Type B pancreatic cell (in vitro differentiated cells): ENCODE measurements at regions not wholly inside any gene's neighbourhood (a gene's known extent, or its start where the extent isn't known, plus 50 kb on each side); places are given as distances from the start of the nearest gene placed in this dataset.

Experiments
- DNase-seq: peaks from one replicate; pipeline ENCODE4 v3.0.0; 2021; ENCODE audit warnings: mixed read lengths; ENCODE audit not compliant: unreplicated experiment; ENCODE audit errors: extremely low spot score
- H3K27ac Mint-ChIP-seq: 2 replicates; pipeline ENCODE4 v1.8.0; 2021; ENCODE audit warnings: mild to moderate bottlenecking, mixed read lengths
- H3K27me3 Mint-ChIP-seq: 2 replicates; pipeline ENCODE4 v1.8.0; 2021; ENCODE audit warnings: mixed read lengths
- H3K36me3 Mint-ChIP-seq: 2 replicates; pipeline ENCODE4 v1.8.0; 2021; ENCODE audit warnings: mixed read lengths
- H3K4me1 Mint-ChIP-seq: one replicate; pipeline ENCODE4 v1.8.0; 2021; ENCODE audit warnings: mixed read lengths; ENCODE audit not compliant: unreplicated experiment
- H3K4me3 Mint-ChIP-seq: 2 replicates; pipeline ENCODE4 v1.8.0; 2021; ENCODE audit warnings: mild to moderate bottlenecking, mixed read lengths
- H3K9me3 Mint-ChIP-seq: 2 replicates; pipeline ENCODE4 v1.8.0; 2021; ENCODE audit warnings: mixed read lengths
- TF ChIP-seq, protein P1 (sequence below): fragments of 200-600 bp; sonication (generic); conservative IDR thresholded peaks from 2 replicates; pipeline ENCODE4 v1.5.0; 2021; ENCODE audit warnings: antibody characterized with exemption, mild to moderate bottlenecking

- peak overlapping the region; percentile 64 for H3K4me3 Mint-ChIP-seq
- H3K27me3 Mint-ChIP-seq: no peaks in the 10 kb centered on the region
- peak overlapping the region; percentile 93 for H3K27ac Mint-ChIP-seq
- H3K4me1 Mint-ChIP-seq: peaks cover 12% of the 10 kb centered on the region
- no peak for DNase-seq
- H3K9me3 Mint-ChIP-seq: peaks cover 6% of the 10 kb centered on the region
- TF ChIP-seq, protein P1, sequence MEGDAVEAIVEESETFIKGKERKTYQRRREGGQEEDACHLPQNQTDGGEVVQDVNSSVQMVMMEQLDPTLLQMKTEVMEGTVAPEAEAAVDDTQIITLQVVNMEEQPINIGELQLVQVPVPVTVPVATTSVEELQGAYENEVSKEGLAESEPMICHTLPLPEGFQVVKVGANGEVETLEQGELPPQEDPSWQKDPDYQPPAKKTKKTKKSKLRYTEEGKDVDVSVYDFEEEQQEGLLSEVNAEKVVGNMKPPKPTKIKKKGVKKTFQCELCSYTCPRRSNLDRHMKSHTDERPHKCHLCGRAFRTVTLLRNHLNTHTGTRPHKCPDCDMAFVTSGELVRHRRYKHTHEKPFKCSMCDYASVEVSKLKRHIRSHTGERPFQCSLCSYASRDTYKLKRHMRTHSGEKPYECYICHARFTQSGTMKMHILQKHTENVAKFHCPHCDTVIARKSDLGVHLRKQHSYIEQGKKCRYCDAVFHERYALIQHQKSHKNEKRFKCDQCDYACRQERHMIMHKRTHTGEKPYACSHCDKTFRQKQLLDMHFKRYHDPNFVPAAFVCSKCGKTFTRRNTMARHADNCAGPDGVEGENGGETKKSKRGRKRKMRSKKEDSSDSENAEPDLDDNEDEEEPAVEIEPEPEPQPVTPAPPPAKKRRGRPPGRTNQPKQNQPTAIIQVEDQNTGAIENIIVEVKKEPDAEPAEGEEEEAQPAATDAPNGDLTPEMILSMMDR: no peak
- peaks cover 3% of the 10 kb centered on the region for H3K36me3 Mint-ChIP-seq
Observed at GRCh38 chr1:81695741-81696140, 105.0 kb upstream of the ADGRL2 start.

- Mint-ChIP-seq H3K27me3 (no peaks in the 10 kb centered on the region), H3K4me1 (peaks cover 32% of the 10 kb centered on the region), H3K9me3 (peaks cover 13% of the 10 kb centered on the region), H3K4me3 (no peak overlapping the region), H3K36me3 (peaks cover 9% of the 10 kb centered on the region), H3K27ac (no peak overlapping the region)
- no peak for DNase-seq
- TF ChIP-seq, protein P1: no peak
Observed at GRCh38 chr1:81693316-81693715, 107.4 kb upstream of the ADGRL2 start.

GRCh38 chr1:81690676-81691453 is 109.9 kb upstream of the ADGRL2 start:
- TF ChIP-seq, protein P1: no peak
- Mint-ChIP-seq H3K4me3 (peak overlapping the region; percentile 42), H3K9me3 (peaks cover 28% of the 10 kb centered on the region), H3K36me3 (peaks cover 19% of the 10 kb centered on the region), H3K4me1 (peaks cover 28% of the 10 kb centered on the region), H3K27me3 (no peaks in the 10 kb centered on the region), H3K27ac (peak overlapping the region; percentile 85)
- no peak for DNase-seq

- H3K4me1 Mint-ChIP-seq: peaks cover 27% of the 10 kb centered on the region
- TF ChIP-seq, protein P1: no peak
- H3K27me3 Mint-ChIP-seq: no peaks in the 10 kb centered on the region
- H3K9me3 Mint-ChIP-seq: peaks cover 34% of the 10 kb centered on the region
- DNase-seq: no peak
- peak overlapping the region; percentile 59 for H3K4me3 Mint-ChIP-seq
- peak overlapping the region; percentile 85 for H3K27ac Mint-ChIP-seq
- peaks cover 25% of the 10 kb centered on the region for H3K36me3 Mint-ChIP-seq
Observed at GRCh38 chr1:81689531-81689941, 111.2 kb upstream of the ADGRL2 start.

DNA sequence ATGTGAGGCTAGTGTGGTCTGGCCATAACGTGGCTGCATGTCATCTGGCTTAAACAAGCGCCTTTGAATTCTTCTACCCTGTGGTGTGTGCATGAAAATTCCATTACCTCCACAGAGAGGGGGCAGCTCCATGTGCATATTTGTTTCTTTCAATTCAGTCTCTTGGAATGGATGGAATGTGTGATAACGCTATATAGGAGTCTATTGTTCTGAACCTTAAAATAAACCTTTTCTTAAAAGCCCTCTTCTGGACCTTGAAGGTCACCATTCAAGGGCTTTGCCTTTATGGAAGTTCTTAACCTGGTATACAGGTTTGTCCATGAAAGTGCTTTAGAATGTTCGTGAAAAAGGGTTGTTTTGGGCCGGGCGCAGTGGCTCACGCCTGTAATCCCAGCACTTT is 118.2 kb upstream of the ADGRL2 start:
- Mint-ChIP-seq H3K4me3 (no peak overlapping the region), H3K27me3 (no peaks in the 10 kb centered on the region), H3K27ac (peak overlapping the region; percentile 86), H3K4me1 (peaks cover 44% of the 10 kb centered on the region), H3K36me3 (peaks cover 15% of the 10 kb centered on the region), H3K9me3 (peaks cover 28% of the 10 kb centered on the region)
- TF ChIP-seq, protein P1: no peak
- DNase-seq: no peak
